GM12872 (cell line): ENCODE measurements at regions not wholly inside any gene's neighbourhood (a gene's known extent, or its start where the extent isn't known, plus 50 kb on each side); places are given as distances from the start of the nearest gene placed in this dataset.

Source experiments
- CTCF ChIP-seq: IDR thresholded peaks from 3 replicates; pipeline ENCODE4 v1.5.1; 2011; ENCODE audit warnings: low read depth, mild to moderate bottlenecking, low read length, moderate library complexity; ENCODE audit not compliant: insufficient read depth

- TF ChIP-seq CTCF = no peak
These were observed 507.7 kb downstream of the MN1 start for GRCh38 chr22:27293721-27294445.

GRCh38 chr22:27295040-27295439 lies 506.5 kb downstream of the MN1 start:
- no peak for TF ChIP-seq CTCF

GRCh38 chr22:27295605-27296004 lies 506.0 kb downstream of the MN1 start:
- TF ChIP-seq CTCF = no peak

- TF ChIP-seq CTCF = no peak
These were observed 505.4 kb downstream of the MN1 start for GRCh38 chr22:27296091-27296675.

GRCh38 chr22:27297125-27297524 lies 504.4 kb downstream of the MN1 start:
- TF ChIP-seq CTCF = no peak

- no peak for TF ChIP-seq CTCF
These were observed 503.2 kb downstream of the MN1 start for GRCh38 chr22:27298332-27298731.

GRCh38 chr22:27298742-27299141 lies 502.8 kb downstream of the MN1 start:
- no peak for TF ChIP-seq CTCF
